ENCODE measurements at regions not wholly inside any gene's neighbourhood (a gene's known extent, or its start where the extent isn't known, plus 50 kb on each side); places are given as distances from the start of the nearest gene placed in this dataset.
"Not testable (repeated sequence)": the region's sequence is repeated elsewhere in the genome, so short reads cannot be mapped to it uniquely, and the experiment has no call there.

GRCh38 chr6:2327591-2327990 lies 82.2 kb upstream of the GMDS start:
- Histone ChIP-seq H3K4me3 (no peak overlapping the region), H3K27ac (no peak overlapping the region), H3K9me3 (peaks cover 2% of the 10 kb centered on the region), H3K36me3 (no peaks in the 10 kb centered on the region), H3K4me1 (no peaks in the 10 kb centered on the region), H3K27me3 (no peaks in the 10 kb centered on the region), H3K9ac (ENCODE audit: low read depth in 2 of 2, low read length in 2 of 2) (no peak overlapping the region)
- TF ChIP-seq, protein P1, sequence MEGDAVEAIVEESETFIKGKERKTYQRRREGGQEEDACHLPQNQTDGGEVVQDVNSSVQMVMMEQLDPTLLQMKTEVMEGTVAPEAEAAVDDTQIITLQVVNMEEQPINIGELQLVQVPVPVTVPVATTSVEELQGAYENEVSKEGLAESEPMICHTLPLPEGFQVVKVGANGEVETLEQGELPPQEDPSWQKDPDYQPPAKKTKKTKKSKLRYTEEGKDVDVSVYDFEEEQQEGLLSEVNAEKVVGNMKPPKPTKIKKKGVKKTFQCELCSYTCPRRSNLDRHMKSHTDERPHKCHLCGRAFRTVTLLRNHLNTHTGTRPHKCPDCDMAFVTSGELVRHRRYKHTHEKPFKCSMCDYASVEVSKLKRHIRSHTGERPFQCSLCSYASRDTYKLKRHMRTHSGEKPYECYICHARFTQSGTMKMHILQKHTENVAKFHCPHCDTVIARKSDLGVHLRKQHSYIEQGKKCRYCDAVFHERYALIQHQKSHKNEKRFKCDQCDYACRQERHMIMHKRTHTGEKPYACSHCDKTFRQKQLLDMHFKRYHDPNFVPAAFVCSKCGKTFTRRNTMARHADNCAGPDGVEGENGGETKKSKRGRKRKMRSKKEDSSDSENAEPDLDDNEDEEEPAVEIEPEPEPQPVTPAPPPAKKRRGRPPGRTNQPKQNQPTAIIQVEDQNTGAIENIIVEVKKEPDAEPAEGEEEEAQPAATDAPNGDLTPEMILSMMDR (IDR thresholded peaks at IDR 0.05), result no peak
- intact Hi-C loops (cut with DNase I), result no loop called here
- DNase-seq, result no peak

GRCh38 chr6:2324166-2324953 lies 79.0 kb upstream of the GMDS start:
- peaks cover 2% of the 10 kb centered on the region for H3K9me3 ChIP-seq
- H3K4me3 ChIP-seq, result no peak overlapping the region
- H3K27ac ChIP-seq, result no peak overlapping the region
- DNase-seq, result no peak
- H3K4me1 ChIP-seq, result no peaks in the 10 kb centered on the region
- no peak overlapping the region for H3K9ac ChIP-seq (ENCODE audit: low read depth in 2 of 2, low read length in 2 of 2)
- TF ChIP-seq, protein P1 (IDR thresholded peaks at IDR 0.05), result no peak
- no peaks in the 10 kb centered on the region for H3K27me3 ChIP-seq
- intact Hi-C loops (cut with DNase I), result no loop called here
- H3K36me3 ChIP-seq, result no peaks in the 10 kb centered on the region

DNA sequence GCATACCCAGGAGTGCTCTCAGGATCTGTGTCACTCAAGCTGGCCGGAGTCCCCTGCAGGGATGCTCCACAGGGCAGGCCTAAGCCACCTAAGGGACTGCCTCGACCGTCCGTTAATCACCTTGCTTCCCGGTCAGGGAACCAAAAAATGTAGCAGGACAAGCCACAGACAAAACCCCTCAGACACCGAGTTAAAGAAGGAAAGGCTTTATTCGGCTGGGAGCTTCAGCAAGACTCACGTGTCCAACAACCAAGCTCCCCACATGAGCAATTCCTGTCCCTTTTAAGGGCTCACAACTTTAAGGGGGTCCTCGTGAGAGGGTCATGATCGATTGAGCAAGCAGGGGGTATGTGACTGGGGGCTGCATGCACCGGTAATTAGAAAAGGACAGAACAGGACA lies 72.1 kb upstream of the GMDS start:
- H3K4me1 ChIP-seq; H3K9ac ChIP-seq (ENCODE audit: low read depth in 2 of 2, low read length in 2 of 2); H3K4me3 ChIP-seq; H3K27ac ChIP-seq; H3K9me3 ChIP-seq; DNase-seq; H3K27me3 ChIP-seq; intact Hi-C loops (cut with DNase I); H3K36me3 ChIP-seq: not testable (repeated sequence)

- intact Hi-C loops (cut with DNase I), result no loop called here
- H3K4me3 ChIP-seq, result no peak overlapping the region
- TF ChIP-seq, protein P1 (IDR thresholded peaks at IDR 0.05), result no peak
- no peaks in the 10 kb centered on the region for H3K36me3 ChIP-seq
- no peaks in the 10 kb centered on the region for H3K9me3 ChIP-seq
- H3K4me1 ChIP-seq, result no peaks in the 10 kb centered on the region
- no peaks in the 10 kb centered on the region for H3K27me3 ChIP-seq
- no peak for DNase-seq
- no peak overlapping the region for H3K27ac ChIP-seq
- no peak overlapping the region for H3K9ac ChIP-seq (ENCODE audit: low read depth in 2 of 2, low read length in 2 of 2)
Measured at GRCh38 chr6:2314641-2315040, 69.2 kb upstream of the GMDS start.

DNA sequence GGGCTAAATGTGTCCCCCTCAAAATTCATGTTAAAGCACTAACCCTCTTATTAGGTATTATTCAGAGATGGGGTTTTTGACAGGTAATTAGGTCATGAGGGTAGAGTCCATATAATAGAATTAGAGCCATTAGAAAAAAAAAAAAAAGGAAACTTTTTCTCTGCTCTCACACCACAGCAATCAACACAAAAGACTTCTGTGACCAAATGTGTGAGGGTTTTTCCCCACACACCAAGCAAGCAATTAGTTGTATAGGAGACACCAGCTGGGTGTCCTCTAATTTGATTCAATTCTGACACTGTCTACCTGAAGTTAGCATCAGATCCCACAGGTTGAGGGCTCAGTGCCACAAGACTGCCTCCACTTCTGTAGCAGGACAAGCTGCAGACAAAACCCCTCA lies 64.6 kb upstream of the GMDS start:
- H3K27me3 ChIP-seq, result no peaks in the 10 kb centered on the region
- TF ChIP-seq, protein P1 (IDR thresholded peaks at IDR 0.05), result no peak
- H3K27ac ChIP-seq, result no peak overlapping the region
- no peak for DNase-seq
- intact Hi-C loops (cut with DNase I), result no loop called here
- no peaks in the 10 kb centered on the region for H3K36me3 ChIP-seq
- no peak overlapping the region for H3K4me3 ChIP-seq
- H3K9ac ChIP-seq (ENCODE audit: low read depth in 2 of 2, low read length in 2 of 2), result no peak overlapping the region
- no peaks in the 10 kb centered on the region for H3K4me1 ChIP-seq
- no peaks in the 10 kb centered on the region for H3K9me3 ChIP-seq

- intact Hi-C loops (cut with DNase I), result no loop called here
- H3K4me1 ChIP-seq, result no peaks in the 10 kb centered on the region
- no peaks in the 10 kb centered on the region for H3K27me3 ChIP-seq
- DNase-seq, result no peak
- H3K9ac ChIP-seq (ENCODE audit: low read depth in 2 of 2, low read length in 2 of 2), result no peak overlapping the region
- TF ChIP-seq, protein P1 (IDR thresholded peaks at IDR 0.05), result no peak
- no peaks in the 10 kb centered on the region for H3K36me3 ChIP-seq
- no peaks in the 10 kb centered on the region for H3K9me3 ChIP-seq
- H3K27ac ChIP-seq, result no peak overlapping the region
- no peak overlapping the region for H3K4me3 ChIP-seq
Measured at GRCh38 chr6:2309122-2309521, 63.7 kb upstream of the GMDS start.
